ENCODE measurements at regions not wholly inside any gene's neighbourhood (a gene's known extent, or its start where the extent isn't known, plus 50 kb on each side); places are given as distances from the start of the nearest gene placed in this dataset.
"Not testable (repeated sequence)": the region's sequence is repeated elsewhere in the genome, so short reads cannot be mapped to it uniquely, and the experiment has no call there.

- no peak for DNase-seq
Observed at GRCh38 chr5:13470975-13471374, 473.5 kb downstream of the DNAH5 start.

GRCh38 chr5:13470263-13470662 lies 474.2 kb downstream of the DNAH5 start:
- DNase-seq, result no peak

GRCh38 chr5:13464532-13465193 lies 479.8 kb downstream of the DNAH5 start:
- no peak for DNase-seq

- no peak for DNase-seq
Observed at GRCh38 chr5:13460587-13460986, 483.9 kb downstream of the DNAH5 start.

GRCh38 chr5:13454050-13454449 lies 490.4 kb downstream of the DNAH5 start:
- no peak for DNase-seq

- DNase-seq, result no peak
Observed at GRCh38 chr5:13448843-13449242, 495.6 kb downstream of the DNAH5 start.

GRCh38 chr5:13439430-13439829 lies 505.1 kb downstream of the DNAH5 start:
- DNase-seq, result no peak

GRCh38 chr5:13427827-13428557 lies 516.5 kb downstream of the DNAH5 start:
- no peak for DNase-seq

GRCh38 chr5:13412040-13412595 lies 532.4 kb downstream of the DNAH5 start:
- no peak for DNase-seq

- DNase-seq, result no peak
Observed at GRCh38 chr5:13408616-13409015, 535.9 kb downstream of the DNAH5 start.

- DNase-seq, result no peak
Observed at GRCh38 chr5:13403351-13403750, 541.1 kb downstream of the DNAH5 start.

GRCh38 chr5:13385066-13385465 lies 559.4 kb downstream of the DNAH5 start:
- DNase-seq, result no peak

- no peak for DNase-seq
Observed at GRCh38 chr5:13382232-13382631, 562.3 kb downstream of the DNAH5 start.

GRCh38 chr5:13378091-13378490 lies 566.4 kb downstream of the DNAH5 start:
- DNase-seq, result no peak

GRCh38 chr5:13359344-13359743 lies 585.1 kb downstream of the DNAH5 start:
- no peak for DNase-seq

- DNase-seq, result no peak
Observed at GRCh38 chr5:13358342-13358741, 586.1 kb downstream of the DNAH5 start.

GRCh38 chr5:13357929-13358328 lies 586.6 kb downstream of the DNAH5 start:
- DNase-seq, result no peak

- DNase-seq, result no peak
Observed at GRCh38 chr5:13356226-13356625, 588.3 kb downstream of the DNAH5 start.

- DNase-seq, result no peak
Observed at GRCh38 chr5:13354611-13355010, 589.9 kb downstream of the DNAH5 start.

- no peak for DNase-seq
Observed at GRCh38 chr5:13350767-13351166, 593.7 kb downstream of the DNAH5 start.

GRCh38 chr5:13348568-13348967 lies 595.9 kb downstream of the DNAH5 start:
- no peak for DNase-seq

- no peak for DNase-seq
Observed at GRCh38 chr5:13346401-13346800, 598.1 kb downstream of the DNAH5 start.

- no peak for DNase-seq
Observed at GRCh38 chr5:13339093-13339492, 605.4 kb downstream of the DNAH5 start.

- not testable (repeated sequence) for DNase-seq
Observed at GRCh38 chr5:13335026-13335425, 609.5 kb downstream of the DNAH5 start.

Measured in SHP77 treated with DMSO at 0.1 percent for 48 hours (cell line).